Glomerular endothelial cell (primary cell): ENCODE measurements at regions not wholly inside any gene's neighbourhood (a gene's known extent, or its start where the extent isn't known, plus 50 kb on each side); places are given as distances from the start of the nearest gene placed in this dataset.
"Not testable (repeated sequence)": the region's sequence is repeated elsewhere in the genome, so short reads cannot be mapped to it uniquely, and the experiment has no call there.

Experiments
- DNase-seq: peaks from one replicate; pipeline ENCODE4 v3.0.0-alpha.2; 2011; ENCODE audit warnings: low read depth, low spot score; ENCODE audit errors: extremely low read depth

DNA sequence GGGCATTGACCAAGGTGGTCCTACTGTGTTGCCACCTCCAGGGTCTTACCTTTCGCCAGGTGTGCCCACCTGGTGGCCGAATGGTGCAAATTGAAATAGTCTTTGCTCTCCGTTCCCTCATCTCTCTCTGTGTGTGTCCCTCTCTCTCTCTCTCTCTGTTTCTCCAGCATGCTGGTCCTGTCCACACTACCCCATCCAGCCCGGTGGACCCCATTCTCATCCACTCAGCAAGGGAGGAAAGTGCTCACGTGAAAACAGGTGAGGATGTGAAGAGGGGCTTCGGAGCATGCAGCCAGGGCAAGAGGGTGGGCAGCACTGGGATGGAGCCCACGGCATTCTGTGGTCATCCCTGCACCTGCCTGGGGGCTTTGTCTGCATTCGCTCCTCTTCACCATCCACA lies 150.1 kb downstream of the CRLF2 start:
- DNase-seq = no peak

DNA sequence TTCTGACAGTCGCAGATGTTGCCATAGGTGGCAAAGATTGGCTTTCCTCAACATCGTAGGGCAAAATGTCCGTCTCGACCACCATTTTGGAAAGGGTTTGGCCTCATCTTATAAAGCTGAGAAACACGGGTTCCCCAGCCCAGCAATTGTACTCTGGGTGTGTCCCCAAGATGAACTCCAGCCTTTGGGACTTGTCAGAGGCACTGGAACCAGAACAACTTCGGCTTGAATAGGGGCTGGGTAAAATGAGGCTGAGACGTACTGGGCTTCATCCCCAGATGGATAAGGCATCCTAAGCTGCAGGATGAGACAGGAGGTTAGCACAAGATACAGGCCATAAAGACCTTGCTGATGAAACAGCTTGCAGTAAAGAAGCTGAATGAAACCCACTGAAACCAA lies 151.9 kb downstream of the CRLF2 start:
- DNase-seq = no peak

DNA sequence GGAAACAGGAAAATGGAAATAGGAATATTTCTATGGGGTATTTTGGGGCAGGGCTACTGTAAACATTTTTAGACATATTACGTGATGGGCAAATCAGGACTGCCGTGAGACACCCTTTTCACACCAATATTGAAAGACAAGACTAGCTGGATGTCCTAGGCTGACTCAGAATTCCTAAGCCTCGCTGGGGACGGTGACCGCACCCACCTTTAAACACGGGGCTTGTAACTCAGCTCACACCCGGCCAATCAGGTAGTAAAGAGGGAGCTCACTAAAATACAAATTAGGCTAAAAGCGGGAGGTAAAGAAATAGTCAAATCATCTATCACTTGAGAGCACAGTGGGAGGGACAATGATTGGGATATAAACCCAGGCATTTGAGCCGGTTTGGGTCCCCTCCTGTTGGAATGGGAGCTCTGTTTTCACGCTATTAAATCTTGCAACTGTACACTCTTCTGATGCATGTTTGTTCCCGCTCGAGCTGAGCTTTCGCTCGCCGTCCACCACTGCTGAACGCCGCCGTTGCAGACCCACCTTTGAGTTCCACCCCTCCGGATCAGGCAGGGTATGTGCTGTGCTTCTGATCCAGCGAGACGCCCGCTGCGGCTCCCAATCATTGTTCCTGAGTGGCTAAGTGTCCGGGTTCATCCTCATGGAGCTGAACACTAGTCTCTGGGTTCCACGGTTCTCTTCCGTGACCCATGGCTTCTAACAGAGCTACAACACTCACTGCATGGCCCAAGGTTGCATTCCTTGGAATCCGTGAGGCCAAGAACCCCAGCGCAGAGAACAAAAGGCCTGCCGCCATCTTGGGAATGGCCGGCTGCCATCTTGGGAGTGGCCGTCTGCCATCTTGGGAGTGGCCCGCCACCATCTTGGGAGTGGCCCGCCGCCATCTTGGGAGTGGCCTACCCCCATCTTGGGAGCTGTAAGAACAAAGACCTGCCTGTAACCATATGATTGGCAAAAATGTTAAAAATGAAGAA lies 152.6 kb downstream of the CRLF2 start:
- DNase-seq = no peak

DNA sequence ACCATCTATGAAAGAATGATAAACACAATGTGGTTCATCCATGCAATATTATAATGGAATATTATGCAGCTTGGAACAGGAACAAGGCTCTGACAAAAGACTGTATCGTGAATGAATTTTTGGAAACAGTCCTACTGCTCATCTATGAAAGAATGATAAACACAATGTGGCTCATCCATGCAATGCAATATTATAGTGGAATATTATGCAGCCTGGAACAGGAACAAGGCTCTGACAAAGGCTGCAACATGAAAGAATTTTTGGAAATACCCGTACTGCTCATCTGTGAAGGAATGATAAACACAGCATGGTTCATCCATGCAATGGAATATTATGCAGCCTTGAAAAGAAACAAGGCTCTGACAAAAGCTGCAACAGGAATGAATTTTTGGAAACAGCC lies 158.8 kb downstream of the CRLF2 start:
- not testable (repeated sequence) for DNase-seq

DNA sequence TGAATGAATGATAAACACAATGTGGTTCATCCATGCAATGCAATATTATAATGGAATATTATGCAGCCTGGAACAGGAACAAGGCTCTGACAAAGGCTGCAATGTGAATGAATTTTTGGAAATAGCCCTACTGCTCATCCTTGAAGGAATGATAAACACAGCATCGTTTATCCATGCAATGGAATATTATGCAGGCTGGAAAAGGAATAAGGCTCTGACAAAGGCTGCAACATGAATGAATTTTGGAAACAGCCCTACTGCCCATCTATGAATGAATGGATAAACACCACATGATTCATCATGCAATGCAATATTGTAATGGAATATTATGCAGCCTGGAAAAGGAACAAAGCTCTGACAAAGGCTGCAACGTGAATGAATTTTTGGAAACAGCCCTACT lies 159.4 kb downstream of the CRLF2 start:
- DNase-seq = no peak

DNA sequence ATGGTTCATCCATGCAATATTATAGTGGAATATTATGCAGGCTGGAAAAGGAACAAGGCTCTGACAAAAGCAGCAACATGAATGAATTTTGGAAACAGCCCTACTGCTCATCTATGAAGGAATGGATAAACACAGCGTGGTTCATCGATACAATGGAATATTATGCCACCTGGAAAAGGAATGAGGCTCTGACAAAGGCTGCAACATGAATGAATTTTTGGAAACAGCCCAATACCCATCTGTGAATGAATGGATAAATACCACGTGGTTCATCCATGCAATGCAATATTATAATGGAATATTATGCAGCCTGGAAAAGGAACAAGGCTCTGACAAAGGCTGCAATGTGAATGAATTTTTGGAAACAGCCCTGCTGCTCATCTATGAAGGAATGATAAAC lies 160.4 kb downstream of the CRLF2 start:
- DNase-seq = no peak

DNA sequence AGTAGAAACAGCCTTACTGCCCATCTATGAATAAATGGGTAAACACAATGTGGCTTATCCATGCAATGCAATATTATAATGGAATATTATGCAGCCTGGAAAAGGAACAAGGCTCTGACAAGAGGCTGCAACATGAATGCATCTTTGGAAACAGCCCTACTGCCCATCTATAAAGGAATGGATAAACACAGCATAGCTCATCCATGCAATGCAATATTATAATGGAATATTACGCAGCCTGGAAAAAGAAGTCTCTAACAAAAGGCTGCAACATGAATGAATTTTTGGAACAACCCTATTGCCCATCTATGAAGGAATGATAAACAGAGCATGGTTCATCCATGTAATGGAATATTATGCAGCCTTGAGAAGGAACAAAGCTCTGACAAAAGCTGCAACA lies 161.0 kb downstream of the CRLF2 start:
- no peak for DNase-seq

DNA sequence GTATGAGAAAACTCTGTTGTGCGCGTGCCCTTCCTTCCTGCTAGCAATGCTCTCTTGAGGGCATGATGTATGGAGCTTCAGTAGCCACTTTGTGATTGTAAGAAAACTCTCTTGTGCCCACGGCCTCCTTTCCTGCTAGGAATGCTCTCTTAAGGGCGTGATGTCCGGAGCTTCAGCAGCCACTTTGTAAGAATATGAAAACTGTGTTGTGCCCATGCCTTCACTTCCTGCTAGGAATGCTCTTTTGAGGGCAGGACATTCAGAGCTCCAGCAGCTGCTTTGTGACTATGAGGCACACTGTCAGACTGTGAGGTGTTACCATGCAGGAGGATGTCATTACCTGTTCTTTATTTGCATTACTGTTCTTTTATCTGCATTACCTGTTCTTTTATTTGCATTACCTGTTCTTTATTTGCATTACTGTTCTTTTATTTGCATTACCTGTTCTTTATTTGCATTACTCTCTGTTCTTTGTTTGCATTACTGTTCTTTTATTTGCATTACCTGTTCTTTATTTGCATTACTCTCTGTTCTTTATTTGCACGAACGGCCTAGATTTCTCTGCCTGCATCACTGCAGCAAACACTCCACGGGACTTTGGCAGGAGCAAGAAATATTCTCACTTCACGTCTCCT lies 166.7 kb downstream of the CRLF2 start:
- DNase-seq = no peak

DNA sequence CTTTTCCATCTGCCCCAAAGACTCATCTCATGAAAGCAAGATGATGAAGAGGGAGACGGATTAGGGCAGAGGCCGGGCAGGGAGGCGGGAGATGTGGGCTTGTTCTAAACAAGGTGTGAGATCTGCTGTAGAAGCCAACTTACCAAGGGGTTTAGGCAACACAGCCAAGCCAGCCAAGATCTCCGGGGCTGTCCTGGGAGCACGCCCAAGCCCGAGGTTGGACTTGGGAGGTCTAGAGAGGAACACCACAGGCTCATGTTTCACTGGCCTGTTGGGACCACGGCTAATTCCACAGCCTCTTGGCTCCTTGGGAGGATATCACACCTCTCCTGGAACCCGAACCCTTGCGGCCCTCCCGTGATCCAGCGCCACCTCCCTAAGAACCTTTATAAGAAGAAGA lies 171.4 kb downstream of the CRLF2 start:
- no peak for DNase-seq

DNA sequence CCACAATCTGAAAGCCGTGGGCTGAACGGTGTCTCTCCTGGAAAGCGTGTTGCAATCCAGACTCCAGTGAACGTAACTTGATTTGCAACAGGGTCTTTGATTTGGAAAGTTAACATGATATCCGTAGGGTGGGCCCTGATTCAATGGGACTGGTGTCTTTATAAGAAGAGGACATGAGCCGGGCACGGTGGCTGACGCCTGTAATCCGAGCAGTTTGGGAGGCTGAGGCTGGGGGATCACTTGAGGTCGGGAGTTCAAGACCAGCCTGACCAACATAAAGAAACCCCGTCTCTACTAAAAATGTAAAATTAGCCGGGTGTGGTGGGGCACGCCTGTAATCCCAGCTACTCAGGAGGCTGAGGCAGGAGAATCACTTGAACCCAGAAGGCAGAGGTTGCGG lies 176.5 kb downstream of the CRLF2 start:
- not testable (repeated sequence) for DNase-seq

DNA sequence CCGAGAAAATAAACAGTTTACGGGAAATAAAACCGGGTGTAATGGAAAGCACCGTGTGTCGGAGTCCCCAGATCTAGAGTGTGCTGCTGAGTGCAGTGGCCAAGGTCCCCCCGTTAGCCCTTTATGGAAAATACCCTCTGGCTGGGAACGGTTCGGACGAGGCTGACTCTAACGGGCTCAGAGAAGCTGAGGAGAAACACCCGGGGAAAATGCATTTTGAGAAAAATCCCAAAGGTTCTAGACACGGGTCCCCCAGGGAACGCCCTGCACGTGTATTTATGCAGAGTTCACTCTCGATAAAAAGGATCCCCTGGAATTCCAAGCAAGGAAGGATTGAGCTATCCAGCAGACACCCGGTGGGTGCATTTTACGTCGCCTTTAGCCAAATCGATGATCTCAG lies 177.2 kb downstream of the CRLF2 start:
- DNase-seq = no peak

DNA sequence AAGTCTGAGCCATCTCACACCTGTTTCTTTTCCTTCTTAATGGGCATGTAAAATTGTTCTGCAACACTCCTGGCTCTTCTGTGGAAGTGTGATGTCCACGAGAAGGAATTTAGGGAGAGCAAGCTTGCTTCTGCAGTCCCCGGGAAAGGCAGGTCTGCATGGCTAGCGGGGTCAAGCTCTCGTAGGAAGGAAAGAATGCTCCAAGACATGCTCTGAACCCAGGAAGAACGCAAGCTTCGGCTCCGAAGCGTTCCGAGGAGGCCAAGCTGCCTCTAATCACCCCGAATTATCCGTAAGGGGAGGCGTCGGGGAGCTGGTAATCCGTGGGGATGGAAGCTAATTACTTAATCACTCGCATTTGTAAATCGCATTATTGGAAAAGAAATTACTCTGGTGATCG lies 177.7 kb downstream of the CRLF2 start:
- DNase-seq = no peak

DNA sequence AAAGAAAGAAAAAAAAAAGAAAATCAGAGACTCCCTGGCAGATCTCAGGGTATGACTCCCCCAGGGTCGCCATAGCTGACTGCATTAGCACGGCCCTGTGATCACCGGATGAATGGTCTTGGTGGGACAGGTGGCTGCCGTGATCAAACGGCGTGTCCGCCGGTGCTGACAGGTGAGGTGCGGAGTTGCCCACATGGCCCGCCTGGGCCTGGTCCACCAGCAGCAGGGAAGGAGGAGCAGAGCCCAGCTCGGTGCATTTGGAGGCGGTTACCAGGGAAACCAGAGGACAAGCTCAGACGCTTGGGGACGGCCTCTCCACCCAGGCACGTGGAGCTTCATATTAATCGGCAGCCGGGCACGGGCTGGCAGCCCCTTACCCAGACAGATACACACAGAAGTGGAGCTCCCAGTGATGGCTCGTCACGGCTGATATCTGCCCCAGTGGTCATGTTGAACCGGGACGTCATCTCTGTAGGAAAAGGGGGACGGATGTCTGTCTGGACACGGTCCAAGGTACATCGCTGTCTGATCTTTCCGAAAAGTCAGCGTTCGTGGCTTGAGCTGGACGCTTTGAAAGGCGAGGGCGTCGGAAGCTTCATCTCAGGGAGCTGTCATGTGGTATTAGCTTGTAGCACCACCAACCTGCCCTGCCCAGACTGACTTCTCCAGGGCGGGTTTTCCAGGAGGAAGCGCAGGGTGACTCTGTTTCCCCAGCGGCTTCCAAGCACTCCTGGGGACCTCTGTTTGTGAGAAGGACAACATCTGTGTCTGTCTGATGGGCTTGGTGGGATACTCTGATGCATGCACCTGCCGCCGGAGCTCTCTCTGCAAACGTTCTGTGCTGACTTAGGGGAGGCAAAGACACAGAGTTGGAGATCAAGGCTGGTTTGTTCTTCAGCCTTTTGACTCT lies 180.7 kb downstream of the CRLF2 start:
- DNase-seq = no peak

DNA sequence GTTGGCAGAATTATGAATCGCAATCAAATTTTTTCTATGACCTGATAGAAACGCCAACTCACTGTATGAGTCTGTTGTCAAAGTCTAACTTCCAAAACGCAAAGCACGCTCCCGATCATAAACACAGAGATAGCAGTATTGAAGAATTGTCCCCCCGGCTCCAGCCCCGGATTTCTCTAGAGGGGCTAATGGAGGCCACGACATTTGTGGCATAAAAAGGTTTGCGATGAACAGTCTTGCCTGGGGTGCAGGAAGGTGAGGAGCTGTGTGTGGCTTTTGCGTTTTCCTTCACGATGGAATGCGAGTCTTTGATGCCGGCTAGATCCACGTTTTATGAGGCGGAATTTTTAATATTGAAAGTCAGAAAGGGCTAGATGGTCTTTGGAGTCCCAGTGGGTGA lies 183.0 kb downstream of the CRLF2 start:
- DNase-seq = no peak

DNA sequence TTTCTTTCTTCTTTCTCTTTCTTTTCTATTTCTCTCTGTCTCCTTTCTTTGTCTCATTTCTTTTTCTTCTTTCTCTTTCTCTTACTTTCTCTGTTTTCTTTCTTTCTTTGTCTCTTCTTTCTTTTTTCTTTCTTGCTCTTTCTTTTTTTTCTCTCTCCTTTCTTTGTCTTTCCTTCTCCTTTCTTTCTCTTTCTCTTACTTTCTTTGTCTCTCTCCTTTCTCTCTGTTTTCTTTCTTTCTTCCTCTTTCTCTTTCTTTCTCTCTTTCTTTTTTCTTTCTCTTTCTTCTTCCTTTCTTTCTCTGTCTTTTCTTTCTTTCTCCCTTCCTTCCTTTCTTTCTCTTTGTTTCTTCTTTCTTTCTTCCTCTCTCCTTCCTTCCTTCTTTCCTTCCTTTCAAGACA lies 184.8 kb downstream of the CRLF2 start:
- no peak for DNase-seq

DNA sequence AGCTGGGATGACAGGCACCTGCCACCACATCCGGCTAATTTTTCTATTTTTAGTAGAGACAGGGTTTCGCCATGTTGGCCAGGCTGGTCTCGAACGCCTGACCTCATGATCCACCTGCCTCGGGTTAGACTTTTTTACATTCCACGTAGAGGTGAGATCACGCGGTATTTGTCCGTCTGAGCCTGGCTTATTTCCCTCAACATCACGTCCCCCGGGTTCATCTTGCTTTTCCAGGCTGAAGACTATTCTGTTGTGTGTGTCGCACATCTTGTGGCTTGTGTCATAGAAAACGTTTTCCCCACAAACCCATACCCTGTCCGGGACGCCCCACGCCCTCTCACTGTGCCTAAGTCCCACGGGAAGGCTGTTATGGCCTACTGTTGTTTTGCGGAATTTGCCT lies 185.3 kb downstream of the CRLF2 start:
- DNase-seq = no peak

DNA sequence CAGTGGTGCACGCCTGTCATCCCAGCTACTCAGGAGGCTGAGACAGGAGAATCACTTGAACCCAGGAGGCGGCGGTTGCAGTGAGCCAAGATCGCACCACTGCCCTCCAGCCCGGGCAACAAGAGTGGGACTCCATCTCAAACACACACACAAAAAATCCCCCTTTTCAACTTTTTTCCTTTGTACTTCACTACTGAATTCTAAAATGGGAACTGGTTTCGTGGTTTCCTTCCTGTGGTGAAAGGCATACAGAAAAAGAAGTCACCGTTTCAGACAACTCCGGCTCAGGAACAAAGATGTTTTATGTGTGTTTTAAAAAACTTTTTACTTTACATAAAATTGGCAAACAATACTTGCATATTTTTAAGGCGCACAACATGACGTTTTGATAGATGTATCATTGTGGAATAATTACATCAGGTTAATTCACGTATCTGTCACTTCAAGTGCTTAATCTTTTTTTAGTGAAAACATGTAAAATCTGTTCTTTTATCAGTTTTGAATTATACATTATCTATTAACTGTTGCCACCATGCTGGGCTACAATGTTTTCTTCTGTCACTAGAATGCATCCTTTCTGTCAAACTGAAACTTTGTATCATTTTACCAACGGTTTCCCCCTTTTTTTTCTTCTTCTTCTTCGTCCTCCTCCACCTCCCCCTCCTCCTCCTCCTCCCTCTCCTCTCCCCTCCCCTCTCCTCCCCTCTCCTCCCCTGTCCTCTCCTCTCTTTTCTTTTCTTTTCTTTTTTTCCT lies 186.0 kb downstream of the CRLF2 start:
- no peak for DNase-seq

DNA sequence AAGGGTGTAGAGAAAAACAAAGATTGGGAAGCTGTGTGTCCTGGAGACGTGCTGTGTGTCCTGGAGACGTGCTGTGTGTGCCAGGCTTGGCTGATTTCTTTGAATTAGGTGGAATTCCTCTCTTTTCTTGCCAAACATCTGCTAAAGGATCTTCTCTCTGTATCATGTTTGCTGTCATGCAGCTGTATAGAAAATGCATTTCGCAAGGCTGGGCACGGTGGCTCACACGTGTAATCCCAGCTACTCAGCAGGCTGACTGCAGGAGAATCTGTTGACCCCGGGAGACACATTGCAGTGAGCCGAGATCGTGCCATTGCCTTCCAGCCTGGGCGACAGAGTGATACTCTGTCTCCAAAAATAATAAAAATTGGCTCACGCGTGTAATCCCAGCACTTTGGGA lies 187.0 kb downstream of the CRLF2 start:
- DNase-seq = no peak

DNA sequence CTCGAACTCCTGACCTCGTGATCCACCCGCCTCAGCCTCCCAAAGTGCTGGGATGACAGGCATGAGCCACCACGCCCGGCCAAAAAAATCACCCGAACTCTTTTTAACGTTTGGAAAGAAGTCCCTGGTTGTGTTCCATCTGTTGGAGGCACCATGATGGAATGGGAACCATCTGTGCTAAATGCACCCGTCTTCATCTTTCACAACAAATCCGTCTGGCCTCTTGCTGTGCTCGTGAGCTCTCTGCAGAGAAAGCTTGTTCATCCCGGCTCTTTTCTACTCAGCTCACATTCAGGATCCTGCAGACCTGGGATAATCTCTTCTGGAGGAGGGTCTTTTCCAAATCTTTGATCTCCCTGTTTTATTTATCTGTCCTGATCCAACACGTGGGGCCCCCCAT lies 188.8 kb downstream of the CRLF2 start:
- no peak for DNase-seq

DNA sequence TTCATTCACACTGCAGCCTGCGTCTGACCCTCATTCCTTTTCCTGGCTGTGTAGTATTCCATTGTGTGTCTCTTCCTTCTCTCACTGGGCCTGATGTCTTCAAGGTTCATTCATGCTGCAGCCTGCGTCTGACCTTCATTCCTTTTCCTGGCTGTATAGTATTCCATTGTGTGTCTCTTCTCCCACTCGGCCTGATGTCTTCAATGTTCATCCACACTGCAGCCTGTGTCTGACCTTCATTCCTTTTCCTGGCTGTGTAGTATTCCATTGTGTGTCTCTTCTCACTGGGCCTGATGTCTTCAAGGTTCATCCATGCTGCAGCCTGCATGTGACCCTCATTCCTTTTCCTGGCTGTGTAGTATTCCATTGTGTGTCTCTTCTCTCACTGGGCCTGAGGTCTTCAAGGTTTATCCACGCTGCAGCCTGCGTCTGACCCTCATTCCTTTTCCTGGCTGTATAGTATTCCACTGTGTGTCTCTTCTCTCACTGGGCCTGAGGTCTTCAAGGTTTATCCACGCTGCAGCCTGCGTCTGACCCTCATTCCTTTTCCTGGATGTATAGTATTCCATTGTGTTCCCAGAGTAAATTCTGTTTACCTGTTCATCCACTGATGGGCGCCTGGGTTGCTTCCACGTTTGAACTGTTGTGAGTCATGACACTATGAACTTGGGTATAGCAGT lies 191.0 kb downstream of the CRLF2 start:
- DNase-seq = not testable (repeated sequence)
